ENCODE measurements at regions not wholly inside any gene's neighbourhood (a gene's known extent, or its start where the extent isn't known, plus 50 kb on each side); places are given as distances from the start of the nearest gene placed in this dataset.

DNA sequence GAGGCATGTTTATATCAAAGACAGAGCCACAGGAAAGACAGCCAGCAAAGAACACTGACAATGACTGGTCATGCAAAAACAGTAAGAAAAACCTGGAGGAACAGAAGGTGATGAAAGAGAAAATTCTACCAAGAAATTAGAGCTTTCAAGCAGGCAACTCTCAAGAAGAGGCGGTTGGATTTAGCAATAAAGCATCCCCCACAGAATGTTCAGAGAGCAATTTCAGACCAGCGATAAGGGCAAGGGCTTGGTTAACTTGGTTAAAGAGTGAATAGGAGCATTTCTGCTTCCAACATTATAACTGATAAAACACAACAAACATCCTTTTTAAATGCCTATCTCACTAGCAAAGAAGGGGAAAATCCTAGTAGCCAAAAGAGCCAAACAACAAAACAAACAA lies 68.0 kb upstream of the NCKAP5 start:
- no peaks in the 10 kb centered on the region for H3K9me2 ChIP-seq (ENCODE audit: insufficient read depth, low read length)
- H3F3A ChIP-seq (ENCODE audit: insufficient read depth, low read length, poor library complexity, severe bottlenecking), result no peaks in the 10 kb centered on the region
- H2AFZ ChIP-seq (ENCODE audit: low read depth, low read length), result no peak overlapping the region
- no peak overlapping the region for H3K4me2 ChIP-seq (ENCODE audit: low read length)
- H3K9ac ChIP-seq (ENCODE audit: low read length), result no peak overlapping the region
- no peaks in the 10 kb centered on the region for H3K79me2 ChIP-seq (replicated peaks; ENCODE audit: insufficient read depth, low read length)
- H3K27me3 ChIP-seq (ENCODE audit: insufficient read depth, low read depth, low read length), result no peaks in the 10 kb centered on the region
- H3K9me3 ChIP-seq (ENCODE audit: low read length), result no peaks in the 10 kb centered on the region
- H3K27ac ChIP-seq (ENCODE audit: low read length), result no peak overlapping the region
- no peaks in the 10 kb centered on the region for H3K36me3 ChIP-seq (ENCODE audit: insufficient read depth, low read length)
- no peaks in the 10 kb centered on the region for H4K20me1 ChIP-seq (ENCODE audit: insufficient read depth)
- TF ChIP-seq MXI1 (conservative IDR thresholded peaks at IDR 0.05; ENCODE audit: poor library complexity, severe bottlenecking), result no peak
- TF ChIP-seq SMC3 (conservative IDR thresholded peaks at IDR 0.05; ENCODE audit: poor library complexity), result no peak
- TF ChIP-seq TAF1 (IDR thresholded peaks at IDR 0.05; ENCODE audit: low read depth), result no peak
- TF ChIP-seq, protein P1, sequence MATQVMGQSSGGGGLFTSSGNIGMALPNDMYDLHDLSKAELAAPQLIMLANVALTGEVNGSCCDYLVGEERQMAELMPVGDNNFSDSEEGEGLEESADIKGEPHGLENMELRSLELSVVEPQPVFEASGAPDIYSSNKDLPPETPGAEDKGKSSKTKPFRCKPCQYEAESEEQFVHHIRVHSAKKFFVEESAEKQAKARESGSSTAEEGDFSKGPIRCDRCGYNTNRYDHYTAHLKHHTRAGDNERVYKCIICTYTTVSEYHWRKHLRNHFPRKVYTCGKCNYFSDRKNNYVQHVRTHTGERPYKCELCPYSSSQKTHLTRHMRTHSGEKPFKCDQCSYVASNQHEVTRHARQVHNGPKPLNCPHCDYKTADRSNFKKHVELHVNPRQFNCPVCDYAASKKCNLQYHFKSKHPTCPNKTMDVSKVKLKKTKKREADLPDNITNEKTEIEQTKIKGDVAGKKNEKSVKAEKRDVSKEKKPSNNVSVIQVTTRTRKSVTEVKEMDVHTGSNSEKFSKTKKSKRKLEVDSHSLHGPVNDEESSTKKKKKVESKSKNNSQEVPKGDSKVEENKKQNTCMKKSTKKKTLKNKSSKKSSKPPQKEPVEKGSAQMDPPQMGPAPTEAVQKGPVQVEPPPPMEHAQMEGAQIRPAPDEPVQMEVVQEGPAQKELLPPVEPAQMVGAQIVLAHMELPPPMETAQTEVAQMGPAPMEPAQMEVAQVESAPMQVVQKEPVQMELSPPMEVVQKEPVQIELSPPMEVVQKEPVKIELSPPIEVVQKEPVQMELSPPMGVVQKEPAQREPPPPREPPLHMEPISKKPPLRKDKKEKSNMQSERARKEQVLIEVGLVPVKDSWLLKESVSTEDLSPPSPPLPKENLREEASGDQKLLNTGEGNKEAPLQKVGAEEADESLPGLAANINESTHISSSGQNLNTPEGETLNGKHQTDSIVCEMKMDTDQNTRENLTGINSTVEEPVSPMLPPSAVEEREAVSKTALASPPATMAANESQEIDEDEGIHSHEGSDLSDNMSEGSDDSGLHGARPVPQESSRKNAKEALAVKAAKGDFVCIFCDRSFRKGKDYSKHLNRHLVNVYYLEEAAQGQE (IDR thresholded peaks at IDR 0.05; ENCODE audit: borderline replicate concordance), result no peak
- TF ChIP-seq, protein P2, sequence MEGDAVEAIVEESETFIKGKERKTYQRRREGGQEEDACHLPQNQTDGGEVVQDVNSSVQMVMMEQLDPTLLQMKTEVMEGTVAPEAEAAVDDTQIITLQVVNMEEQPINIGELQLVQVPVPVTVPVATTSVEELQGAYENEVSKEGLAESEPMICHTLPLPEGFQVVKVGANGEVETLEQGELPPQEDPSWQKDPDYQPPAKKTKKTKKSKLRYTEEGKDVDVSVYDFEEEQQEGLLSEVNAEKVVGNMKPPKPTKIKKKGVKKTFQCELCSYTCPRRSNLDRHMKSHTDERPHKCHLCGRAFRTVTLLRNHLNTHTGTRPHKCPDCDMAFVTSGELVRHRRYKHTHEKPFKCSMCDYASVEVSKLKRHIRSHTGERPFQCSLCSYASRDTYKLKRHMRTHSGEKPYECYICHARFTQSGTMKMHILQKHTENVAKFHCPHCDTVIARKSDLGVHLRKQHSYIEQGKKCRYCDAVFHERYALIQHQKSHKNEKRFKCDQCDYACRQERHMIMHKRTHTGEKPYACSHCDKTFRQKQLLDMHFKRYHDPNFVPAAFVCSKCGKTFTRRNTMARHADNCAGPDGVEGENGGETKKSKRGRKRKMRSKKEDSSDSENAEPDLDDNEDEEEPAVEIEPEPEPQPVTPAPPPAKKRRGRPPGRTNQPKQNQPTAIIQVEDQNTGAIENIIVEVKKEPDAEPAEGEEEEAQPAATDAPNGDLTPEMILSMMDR (IDR thresholded peaks at IDR 0.05; ENCODE audit: poor library complexity, severe bottlenecking), result no peak
- no peak for TF ChIP-seq EZH2 (IDR thresholded peaks at IDR 0.05; ENCODE audit: borderline replicate concordance, insufficient read depth, low read length, poor library complexity, severe bottlenecking)
- no peak for TF ChIP-seq RAD21 (conservative IDR thresholded peaks at IDR 0.05)
- no peak for TF ChIP-seq EP300 (conservative IDR thresholded peaks at IDR 0.05; ENCODE audit: poor library complexity, severe bottlenecking)
- H3K4me3 ChIP-seq (ENCODE audit: low read length), result no peak overlapping the region

DNA sequence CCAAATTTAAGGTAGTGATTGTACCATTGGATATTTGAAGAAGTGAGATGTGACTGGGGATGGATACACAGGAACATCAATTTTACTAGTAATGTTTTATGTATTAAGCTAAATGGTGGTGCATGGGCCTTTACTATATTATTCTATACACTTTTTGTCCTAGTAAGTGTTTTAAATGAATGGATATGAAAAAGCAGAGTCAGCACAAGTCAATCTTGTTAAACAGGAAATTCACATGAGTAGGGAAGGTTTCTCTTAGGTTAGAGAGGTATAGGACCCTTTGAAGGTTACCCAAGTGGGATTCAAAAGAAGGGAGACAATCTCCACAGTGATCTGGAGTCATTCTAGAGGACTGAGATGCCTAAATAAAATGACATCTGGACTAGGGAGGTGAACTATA lies 71.8 kb upstream of the NCKAP5 start:
- Histone ChIP-seq H3K4me3 (ENCODE audit: low read length) (no peak overlapping the region), H3K9me2 (ENCODE audit: insufficient read depth, low read length) (no peaks in the 10 kb centered on the region), H3K79me2 (replicated peaks; ENCODE audit: insufficient read depth, low read length) (no peaks in the 10 kb centered on the region), H3K36me3 (ENCODE audit: insufficient read depth, low read length) (no peaks in the 10 kb centered on the region), H3F3A (ENCODE audit: insufficient read depth, low read length, poor library complexity, severe bottlenecking) (no peaks in the 10 kb centered on the region), H3K27me3 (ENCODE audit: insufficient read depth, low read depth, low read length) (no peaks in the 10 kb centered on the region), H2AFZ (ENCODE audit: low read depth, low read length) (no peak overlapping the region), H3K9me3 (ENCODE audit: low read length) (no peaks in the 10 kb centered on the region), H3K27ac (ENCODE audit: low read length) (no peak overlapping the region), H3K4me2 (ENCODE audit: low read length) (no peak overlapping the region), H4K20me1 (ENCODE audit: insufficient read depth) (no peaks in the 10 kb centered on the region), H3K9ac (ENCODE audit: low read length) (no peak overlapping the region)
- no peak for TF ChIP-seq SMC3 (conservative IDR thresholded peaks at IDR 0.05; ENCODE audit: poor library complexity)
- TF ChIP-seq RAD21 (conservative IDR thresholded peaks at IDR 0.05), result no peak
- no peak for TF ChIP-seq POLR2AphosphoS5 (IDR thresholded peaks at IDR 0.05)
- no peak for TF ChIP-seq MXI1 (conservative IDR thresholded peaks at IDR 0.05; ENCODE audit: poor library complexity, severe bottlenecking)
- no peak for TF ChIP-seq EP300 (conservative IDR thresholded peaks at IDR 0.05; ENCODE audit: poor library complexity, severe bottlenecking)
- TF ChIP-seq, protein P2 (IDR thresholded peaks at IDR 0.05; ENCODE audit: poor library complexity, severe bottlenecking), result no peak
- TF ChIP-seq, protein P1 (IDR thresholded peaks at IDR 0.05; ENCODE audit: borderline replicate concordance), result no peak
- no peak for TF ChIP-seq EZH2 (IDR thresholded peaks at IDR 0.05; ENCODE audit: borderline replicate concordance, insufficient read depth, low read length, poor library complexity, severe bottlenecking)
- TF ChIP-seq TAF1 (IDR thresholded peaks at IDR 0.05; ENCODE audit: low read depth), result no peak
